ENCODE measurements at regions not wholly inside any gene's neighbourhood (a gene's known extent, or its start where the extent isn't known, plus 50 kb on each side); places are given as distances from the start of the nearest gene placed in this dataset.
"Not testable (repeated sequence)": the region's sequence is repeated elsewhere in the genome, so short reads cannot be mapped to it uniquely, and the experiment has no call there.

DNA sequence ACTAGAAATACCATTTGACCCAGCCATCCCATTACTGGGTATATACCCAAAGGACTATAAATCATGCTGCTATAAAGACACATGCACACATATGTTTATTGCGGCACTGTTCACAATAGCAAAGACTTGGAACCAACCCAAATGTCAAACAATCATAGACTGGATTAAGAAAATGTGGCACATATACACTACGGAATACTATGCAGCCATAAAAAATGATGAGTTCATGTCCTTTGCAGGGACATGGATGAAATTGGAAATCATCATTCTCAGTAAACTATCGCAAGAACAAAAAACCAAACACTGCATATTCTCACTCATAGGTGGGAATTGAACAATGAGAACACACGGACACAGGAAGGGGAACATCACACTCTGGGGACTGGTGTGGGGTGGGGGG, 220.4 kb downstream of the ZNF608 start:
- TF ChIP-seq SP1, CEBPB (IDR thresholded peaks at IDR 0.05; ENCODE audit: low read depth): not testable (repeated sequence)

All from HCT116 (cell line).